ENCODE measurements at regions not wholly inside any gene's neighbourhood (a gene's known extent, or its start where the extent isn't known, plus 50 kb on each side); places are given as distances from the start of the nearest gene placed in this dataset.

GRCh38 chr2:13390676-13391075 lies 673.9 kb downstream of the TRIB2 start:
- TF ChIP-seq CTCF (conservative IDR thresholded peaks at IDR 0.05; ENCODE audit: low read length) = no peak
- no peak for TF ChIP-seq EZH2phosphoT487 (IDR thresholded peaks at IDR 0.05; ENCODE audit: borderline replicate concordance, low read depth, low read length)
